ENCODE measurements at regions not wholly inside any gene's neighbourhood (a gene's known extent, or its start where the extent isn't known, plus 50 kb on each side); places are given as distances from the start of the nearest gene placed in this dataset.

- no peak for DNase-seq
These were observed 95.1 kb upstream of the SALL3 start for GRCh38 chr18:78884502-78884901.

DNA sequence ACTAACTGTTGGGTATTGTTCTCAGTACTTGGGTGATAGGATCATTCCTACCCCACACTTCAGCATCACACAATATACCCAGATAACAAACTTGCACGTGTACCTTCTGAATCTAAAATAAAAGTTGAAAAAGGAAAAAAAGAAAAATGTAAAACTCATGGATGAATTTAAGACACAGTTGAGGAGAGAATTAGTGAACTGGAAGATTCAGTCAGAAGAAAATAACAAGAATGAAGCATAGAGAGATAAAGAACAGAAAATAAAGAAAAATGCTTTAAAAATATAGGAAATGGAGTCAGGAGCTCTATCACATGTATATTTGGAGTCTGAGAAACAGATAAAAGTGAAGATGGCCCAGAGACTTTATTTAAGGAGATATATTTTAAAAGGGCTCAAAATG lies 90.4 kb upstream of the SALL3 start:
- no peak for DNase-seq

- DNase-seq: no peak
These were observed 89.2 kb upstream of the SALL3 start for GRCh38 chr18:78890388-78890787.

DNA sequence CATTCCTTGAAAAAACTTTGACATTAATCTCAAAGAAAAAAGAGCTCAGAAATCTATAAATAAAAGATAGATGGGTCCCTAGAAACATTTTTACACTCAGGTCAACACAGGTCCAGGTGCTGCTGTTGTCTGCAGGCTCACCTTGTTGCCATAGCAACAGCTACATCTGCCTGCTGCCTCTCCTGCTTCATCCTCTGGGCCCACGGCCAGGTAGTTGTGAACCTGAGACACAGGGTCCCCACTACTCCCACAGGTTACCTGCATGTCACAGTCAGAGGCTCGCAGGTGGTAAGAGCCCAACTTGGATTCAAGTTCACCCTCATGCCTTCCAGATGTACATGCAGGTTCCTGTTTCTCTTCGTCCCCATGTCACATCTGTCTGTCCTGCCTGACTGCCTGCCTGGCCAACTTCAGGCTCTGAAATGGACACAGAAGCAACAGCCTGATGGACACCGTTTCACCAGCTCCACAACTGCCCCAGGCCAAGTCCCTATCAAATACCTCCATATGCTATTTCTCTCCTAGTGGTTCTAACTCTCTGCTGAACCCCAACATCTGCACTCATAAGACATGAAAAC lies 88.3 kb upstream of the SALL3 start:
- DNase-seq: no peak

GRCh38 chr18:78892177-78892576 lies 87.4 kb upstream of the SALL3 start:
- DNase-seq: no peak

DNA sequence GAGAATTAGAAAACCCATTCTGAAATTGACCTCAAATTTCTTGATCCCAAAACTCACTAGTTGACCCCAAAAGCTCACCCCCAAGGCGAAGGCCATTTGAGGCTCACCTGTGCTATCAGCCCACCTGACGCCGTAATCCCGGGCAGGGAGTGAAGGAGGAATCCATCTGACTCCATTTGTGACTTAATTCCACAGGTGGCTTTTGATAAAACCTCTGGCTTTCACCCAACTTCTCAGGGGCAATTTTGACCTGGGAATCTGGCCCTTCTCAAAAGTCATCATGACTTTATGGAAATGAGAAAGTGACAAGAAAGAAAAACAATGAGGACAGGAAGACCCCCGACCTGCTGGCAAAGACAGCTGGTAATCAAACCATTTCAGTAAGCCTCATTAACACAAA lies 86.9 kb upstream of the SALL3 start:
- DNase-seq: no peak

DNA sequence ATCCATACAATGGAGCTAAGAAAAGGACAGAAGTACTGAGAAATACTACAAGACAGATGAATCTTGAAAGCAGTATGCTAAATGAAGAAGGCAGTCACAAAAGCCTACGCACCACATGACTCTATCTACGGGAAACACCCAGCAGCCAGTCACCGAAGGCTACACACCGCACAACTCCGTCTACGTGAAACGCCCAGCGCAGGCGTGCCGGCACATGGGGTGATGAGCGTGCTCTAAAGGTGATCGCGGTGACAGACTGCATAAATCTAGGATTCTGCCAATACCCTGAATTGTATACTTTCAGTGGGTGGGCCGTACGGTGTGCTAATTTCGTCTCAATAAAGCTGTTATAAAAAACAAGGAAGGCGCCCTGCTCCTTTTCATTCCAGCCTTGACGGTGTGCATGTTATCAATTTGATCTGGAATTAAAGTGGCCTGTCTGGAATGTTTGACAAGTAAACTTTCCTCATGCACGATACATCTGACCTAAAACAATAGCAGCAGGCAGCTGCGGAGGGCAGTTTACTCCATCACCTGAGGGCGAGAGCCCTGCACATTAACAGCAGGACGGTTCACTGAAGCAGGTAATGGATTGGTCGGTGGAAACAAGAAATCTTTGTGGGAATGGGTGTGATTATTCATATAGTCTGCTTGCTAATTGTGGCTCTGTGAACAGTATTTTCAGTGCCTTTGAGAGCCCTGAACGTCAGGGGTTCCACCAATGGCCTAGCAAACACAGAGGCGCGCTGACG lies 86.2 kb upstream of the SALL3 start:
- no peak for DNase-seq

GRCh38 chr18:78894033-78894305 lies 85.6 kb upstream of the SALL3 start:
- no peak for DNase-seq

DNA sequence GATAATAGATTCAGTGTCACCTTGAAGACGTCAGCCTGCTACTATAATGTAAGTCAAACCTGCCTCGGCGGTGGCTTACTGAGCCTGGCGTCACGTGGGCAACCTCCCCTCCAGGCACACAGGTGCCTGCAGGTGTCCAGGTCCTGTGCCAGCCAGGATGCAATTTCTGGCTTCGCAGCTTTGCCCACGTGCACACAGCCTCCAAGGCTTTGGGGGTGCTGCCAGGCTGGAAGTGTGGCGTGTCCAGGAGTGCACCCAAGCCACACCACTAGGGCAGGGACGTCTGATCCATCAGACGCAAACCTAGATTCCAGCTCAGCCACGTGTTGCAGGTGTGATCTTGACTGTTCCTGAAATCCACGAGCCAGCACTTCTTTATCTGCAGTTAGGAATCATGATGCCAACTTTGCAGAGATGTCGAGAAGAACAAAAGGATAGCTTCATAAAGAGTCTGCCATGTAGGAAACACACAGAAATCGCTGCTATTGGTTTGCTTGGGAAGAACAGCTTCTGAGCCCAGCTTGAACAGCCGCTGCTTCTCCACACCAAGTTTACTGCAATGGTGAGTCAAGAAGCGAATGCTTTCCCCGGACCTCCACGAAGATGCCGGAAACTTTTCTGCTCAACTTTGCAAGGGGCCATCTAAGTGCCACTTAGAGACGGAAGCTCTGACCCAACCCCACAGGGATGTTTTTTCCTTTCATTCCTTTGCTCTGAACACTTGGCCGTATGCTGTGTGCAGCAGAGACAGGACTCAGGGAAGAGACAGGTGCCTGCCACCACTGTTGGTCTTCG lies 84.2 kb upstream of the SALL3 start:
- DNase-seq: no peak

GRCh38 chr18:78896111-78896905 lies 83.3 kb upstream of the SALL3 start:
- no peak for DNase-seq

GRCh38 chr18:78898066-78898465 lies 81.6 kb upstream of the SALL3 start:
- no peak for DNase-seq

GRCh38 chr18:78898635-78899034 lies 81.0 kb upstream of the SALL3 start:
- no peak for DNase-seq

DNA sequence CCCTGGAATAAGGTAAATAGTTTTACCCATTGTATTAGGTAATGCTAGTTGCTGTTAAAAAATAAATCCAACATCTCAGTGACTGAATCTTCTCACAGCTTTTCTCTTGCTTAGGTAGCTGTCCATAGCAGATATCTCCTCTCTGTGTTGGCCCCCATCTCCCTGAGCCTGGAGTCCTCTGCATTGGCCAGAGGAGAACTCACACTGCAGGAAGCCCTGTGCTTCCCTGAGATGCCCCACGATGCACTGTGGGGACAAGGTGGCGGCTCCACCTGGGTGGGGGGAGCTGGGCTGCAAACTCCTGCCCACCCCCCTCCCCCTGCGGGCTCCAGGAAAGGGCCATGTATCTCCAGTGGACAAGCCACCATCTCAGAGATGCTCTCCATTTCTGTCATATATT lies 80.4 kb upstream of the SALL3 start:
- DNase-seq: no peak

DNA sequence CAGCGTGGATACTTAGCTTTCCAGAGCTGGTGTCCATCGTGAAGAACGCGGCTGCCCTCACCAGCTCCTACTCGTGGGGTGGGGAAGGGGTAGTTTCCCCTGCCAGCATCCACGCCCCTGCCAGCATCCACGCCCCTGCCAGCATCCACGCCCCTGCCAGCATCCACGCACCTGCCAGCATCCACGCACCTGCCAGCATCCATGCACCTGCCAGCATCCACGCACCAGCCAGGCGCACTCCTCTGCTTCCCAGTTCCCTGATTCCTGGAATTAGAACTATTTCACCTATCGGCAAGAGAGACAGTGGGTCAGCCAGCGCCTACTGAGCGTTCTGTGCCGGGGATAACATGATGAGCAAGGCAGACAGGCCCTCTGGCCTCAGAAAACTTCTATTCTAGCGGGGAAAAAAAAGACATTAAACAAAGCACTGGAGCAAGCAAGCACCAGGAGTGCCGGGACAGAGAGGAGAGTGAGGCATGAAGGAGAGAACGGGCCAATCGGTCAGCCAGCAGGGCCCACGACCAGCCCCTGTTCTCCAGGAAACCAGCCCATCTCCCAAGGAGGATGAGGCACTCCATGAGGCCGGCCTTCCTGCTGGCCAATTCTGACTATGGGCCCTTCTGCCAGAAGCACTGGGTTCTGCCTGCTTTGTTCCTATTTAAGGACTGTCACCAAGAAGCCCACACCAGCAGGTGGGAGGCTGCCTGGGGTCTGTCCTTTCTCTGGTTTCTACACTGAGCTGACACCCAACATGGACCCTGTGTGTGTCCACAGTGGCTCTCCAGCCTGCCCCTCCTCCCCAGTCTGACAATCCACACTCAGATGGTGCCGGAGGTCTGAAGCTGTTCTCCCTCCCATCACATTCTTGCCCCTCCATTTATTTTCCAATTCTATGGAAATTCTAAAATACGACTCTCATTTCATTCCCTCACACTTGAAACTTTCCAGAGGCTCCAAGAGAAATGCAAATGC lies 78.4 kb upstream of the SALL3 start:
- DNase-seq: no peak

- DNase-seq: no peak
These were observed 77.5 kb upstream of the SALL3 start for GRCh38 chr18:78901923-78902794.

- DNase-seq: no peak
These were observed 76.7 kb upstream of the SALL3 start for GRCh38 chr18:78902795-78903435.

- no peak for DNase-seq
These were observed 76.0 kb upstream of the SALL3 start for GRCh38 chr18:78903436-78904178.

DNA sequence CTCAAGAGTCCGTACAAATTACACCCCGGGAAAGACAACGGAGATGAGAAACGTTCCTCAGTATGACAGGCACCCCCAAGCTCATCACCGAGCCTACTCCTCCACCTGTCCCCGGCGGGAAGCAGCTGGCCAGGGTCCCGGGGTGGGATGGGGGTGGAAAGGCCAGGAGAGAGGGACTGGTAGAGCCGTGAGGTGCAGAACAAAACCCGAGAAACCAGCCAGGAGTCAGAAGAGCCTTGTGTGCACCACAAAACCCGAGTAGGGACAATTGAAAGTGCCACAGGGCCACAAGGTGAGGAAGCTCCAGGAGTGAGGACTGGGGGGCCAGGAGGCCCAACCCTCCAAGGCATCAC lies 75.5 kb upstream of the SALL3 start:
- DNase-seq: no peak

DNA sequence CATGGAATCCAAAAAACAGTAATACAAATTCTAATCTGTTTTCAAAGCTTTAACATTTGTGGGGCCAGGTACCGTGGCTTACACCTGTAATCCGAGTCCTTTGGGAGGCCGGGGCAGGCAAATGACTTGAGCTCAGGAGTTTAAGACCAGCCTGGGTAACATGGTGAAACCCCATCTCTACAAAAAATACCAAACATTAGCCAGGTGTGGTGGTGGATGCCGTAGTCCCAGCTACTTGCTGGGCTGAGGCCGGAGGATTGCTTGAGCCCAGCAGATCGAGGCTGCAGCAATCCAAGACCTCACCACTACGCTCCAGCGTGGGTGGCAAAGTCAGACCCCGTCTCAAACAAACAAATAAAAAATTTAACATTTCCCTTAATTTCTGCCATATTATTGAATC lies 74.3 kb upstream of the SALL3 start:
- no peak for DNase-seq

DNA sequence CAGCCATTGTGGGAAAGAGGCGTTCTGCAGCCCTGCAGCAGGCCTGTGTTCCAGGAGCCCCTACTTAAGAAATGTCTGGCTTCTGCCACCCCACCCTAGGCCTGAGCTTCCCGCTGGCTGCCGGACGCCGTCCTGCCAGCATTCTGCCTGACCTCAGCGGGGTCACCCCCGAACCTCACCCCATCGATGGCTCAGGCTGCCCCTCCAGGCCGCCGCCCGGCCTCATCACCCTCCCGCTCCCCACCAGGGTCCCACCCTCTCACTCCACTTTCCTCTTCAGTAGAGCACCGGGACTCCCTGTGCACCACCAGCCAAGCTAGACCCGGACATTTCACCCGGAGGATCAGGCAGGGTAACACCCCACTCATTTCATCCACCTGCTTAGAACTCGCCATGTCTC lies 73.6 kb upstream of the SALL3 start:
- no peak for DNase-seq
